Endodermal cell (in vitro differentiated cells): ENCODE measurements at regions not wholly inside any gene's neighbourhood (a gene's known extent, or its start where the extent isn't known, plus 50 kb on each side); places are given as distances from the start of the nearest gene placed in this dataset.

Experiments used
- DNase-seq: peaks from one replicate; pipeline ENCODE4 v3.0.0-alpha.2; 2017
- H3K27ac ChIP-seq: 2 replicates; pipeline ENCODE4 v1.5.1; 2013; ENCODE audit warnings: mild to moderate bottlenecking, low read depth, low read length, moderate library complexity
- H3K27me3 ChIP-seq: 2 replicates; pipeline ENCODE4 v1.6.1; 2013; ENCODE audit warnings: mild to moderate bottlenecking, low read length, moderate library complexity; ENCODE audit not compliant: insufficient read depth, control insufficient read depth, poor library complexity, severe bottlenecking
- H3K36me3 ChIP-seq: 2 replicates; pipeline ENCODE4 v1.7.0; 2013; ENCODE audit warnings: mild to moderate bottlenecking, low read length, moderate library complexity; ENCODE audit not compliant: control insufficient read depth, insufficient read depth
- H3K4me1 ChIP-seq: one replicate; pipeline ENCODE4 v1.7.0; 2013; ENCODE audit warnings: low read length; ENCODE audit not compliant: control insufficient read depth, insufficient read depth
- H3K4me3 ChIP-seq: 2 replicates; pipeline ENCODE4 v1.5.1; 2013; ENCODE audit warnings: mild to moderate bottlenecking, low read length, moderate library complexity
- H3K9ac ChIP-seq: 2 replicates; pipeline ENCODE4 v1.6.1; 2013; ENCODE audit warnings: mild to moderate bottlenecking, low read length, moderate library complexity; ENCODE audit not compliant: poor library complexity, severe bottlenecking; ENCODE audit errors: extremely low read depth
- H3K9me3 ChIP-seq: 2 replicates; pipeline ENCODE4 v1.6.1; 2013; ENCODE audit warnings: mild to moderate bottlenecking, low read length, moderate library complexity; ENCODE audit not compliant: control insufficient read depth
- H3K27ac Mint-ChIP-seq: 2 replicates; pipeline ENCODE4 v1.8.0; 2020; ENCODE audit warnings: mixed read lengths
- H3K27me3 Mint-ChIP-seq: 2 replicates; pipeline ENCODE4 v1.8.0; 2021; ENCODE audit warnings: mild to moderate bottlenecking, mixed read lengths; ENCODE audit not compliant: insufficient read depth
- H3K36me3 Mint-ChIP-seq: 2 replicates; pipeline ENCODE4 v1.8.0; 2020; ENCODE audit warnings: low read depth, mixed read lengths
- H3K4me1 Mint-ChIP-seq: 2 replicates; pipeline ENCODE4 v1.8.0; 2020; ENCODE audit warnings: mixed read lengths
- H3K4me3 Mint-ChIP-seq: 2 replicates; pipeline ENCODE4 v1.8.0; 2020; ENCODE audit warnings: mild to moderate bottlenecking, moderate library complexity, mixed read lengths
- H3K9me3 Mint-ChIP-seq: 2 replicates; pipeline ENCODE4 v1.8.0; 2020; ENCODE audit warnings: mild to moderate bottlenecking, mixed read lengths
- WGBS, 2 experiments: methylation state at CpG; one replicate each; pipeline versions ENCODE4 v1.1.5 to v1.1.7; 2013; ENCODE audit warnings: missing lambda C conversion rate in 2 of 2, mixed read lengths in 1 of 2; ENCODE audit not compliant: insufficient coverage in 1 of 2, insufficient read length in 1 of 2; 5-methylcytosine and 5-hydroxymethylcytosine counted together
- TF ChIP-seq, protein P1 (sequence below): fragments of 200-600 bp; sonication (generic); conservative IDR thresholded peaks from 2 replicates; pipeline ENCODE4 v1.5.0; 2021; ENCODE audit warnings: antibody characterized with exemption, mild to moderate bottlenecking

DNA sequence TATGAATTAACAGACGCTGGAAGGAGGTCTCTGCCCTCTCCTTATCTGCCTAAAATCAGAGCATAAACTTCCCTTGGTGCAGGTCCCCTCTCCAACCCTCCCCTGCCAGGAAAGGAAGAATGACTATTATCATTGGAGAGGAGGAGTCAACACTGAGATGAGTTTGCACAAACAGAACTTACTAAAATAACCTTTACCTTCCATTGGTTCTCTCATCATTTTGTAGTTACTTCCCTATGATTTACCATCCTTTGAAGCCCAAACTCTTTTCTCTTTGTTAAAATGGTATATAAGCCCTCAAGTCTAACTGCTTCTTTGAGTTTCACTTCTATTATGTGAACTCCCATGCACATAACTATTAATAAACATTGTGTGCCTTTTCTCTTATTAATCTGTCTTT, 64.2 kb upstream of the EEA1 start:
- Histone ChIP-seq H3K27me3 (no peaks in the 10 kb centered on the region), H3K9ac (no peak overlapping the region), H3K36me3 (no peaks in the 10 kb centered on the region), H3K4me3 (peak overlapping the region; percentile 45), H3K4me1 (no peaks in the 10 kb centered on the region), H3K9me3 (peaks cover 16% of the 10 kb centered on the region), H3K27ac (no peak overlapping the region)
- no peak overlapping the region for H3K4me3 Mint-ChIP-seq
- no peaks in the 10 kb centered on the region for H3K27me3 Mint-ChIP-seq
- no peaks in the 10 kb centered on the region for H3K36me3 Mint-ChIP-seq
- H3K27ac Mint-ChIP-seq: no peak overlapping the region
- DNase-seq: no peak
- WGBS, 2 experiments: 100% methylated on average over 1 of the region's 1 CpG; no CpG with 5 or more reads in 1 of the 2 experiments
- H3K4me1 Mint-ChIP-seq: peaks cover 7% of the 10 kb centered on the region
- TF ChIP-seq, protein P1, sequence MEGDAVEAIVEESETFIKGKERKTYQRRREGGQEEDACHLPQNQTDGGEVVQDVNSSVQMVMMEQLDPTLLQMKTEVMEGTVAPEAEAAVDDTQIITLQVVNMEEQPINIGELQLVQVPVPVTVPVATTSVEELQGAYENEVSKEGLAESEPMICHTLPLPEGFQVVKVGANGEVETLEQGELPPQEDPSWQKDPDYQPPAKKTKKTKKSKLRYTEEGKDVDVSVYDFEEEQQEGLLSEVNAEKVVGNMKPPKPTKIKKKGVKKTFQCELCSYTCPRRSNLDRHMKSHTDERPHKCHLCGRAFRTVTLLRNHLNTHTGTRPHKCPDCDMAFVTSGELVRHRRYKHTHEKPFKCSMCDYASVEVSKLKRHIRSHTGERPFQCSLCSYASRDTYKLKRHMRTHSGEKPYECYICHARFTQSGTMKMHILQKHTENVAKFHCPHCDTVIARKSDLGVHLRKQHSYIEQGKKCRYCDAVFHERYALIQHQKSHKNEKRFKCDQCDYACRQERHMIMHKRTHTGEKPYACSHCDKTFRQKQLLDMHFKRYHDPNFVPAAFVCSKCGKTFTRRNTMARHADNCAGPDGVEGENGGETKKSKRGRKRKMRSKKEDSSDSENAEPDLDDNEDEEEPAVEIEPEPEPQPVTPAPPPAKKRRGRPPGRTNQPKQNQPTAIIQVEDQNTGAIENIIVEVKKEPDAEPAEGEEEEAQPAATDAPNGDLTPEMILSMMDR: no peak
- H3K9me3 Mint-ChIP-seq: peaks cover 15% of the 10 kb centered on the region

DNA sequence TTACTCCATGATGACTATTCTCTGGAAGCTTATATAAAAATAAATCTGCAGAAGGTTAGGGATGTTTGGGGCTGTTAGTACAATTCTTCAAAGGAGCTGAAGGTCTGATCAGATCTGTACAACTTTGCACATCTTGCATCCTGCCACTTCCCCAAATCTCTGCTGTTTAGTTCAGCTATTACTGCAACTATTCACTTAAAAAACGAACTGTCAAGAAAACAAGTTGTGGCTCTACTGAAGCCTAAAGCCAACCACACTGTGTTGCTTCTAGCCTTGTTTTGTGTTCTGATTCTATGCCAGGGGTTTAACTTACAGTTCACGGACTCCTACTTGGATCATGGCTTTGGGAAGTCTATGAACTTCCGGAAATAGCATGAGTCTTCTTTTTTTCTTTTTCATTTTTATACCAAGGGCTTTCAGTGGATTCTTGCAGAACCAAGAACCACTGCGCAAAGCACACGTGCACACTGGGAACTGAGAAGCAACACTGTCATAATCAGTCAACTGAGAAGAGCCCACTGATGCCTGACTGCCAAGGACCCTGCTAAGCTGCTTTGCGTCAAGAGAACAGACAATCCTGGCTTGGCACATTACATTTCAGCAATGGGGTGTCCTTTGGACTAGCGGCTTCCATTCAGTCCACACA, 66.3 kb upstream of the EEA1 start:
- Histone ChIP-seq H3K9me3 (peaks cover 16% of the 10 kb centered on the region), H3K27me3 (no peaks in the 10 kb centered on the region), H3K9ac (no peak overlapping the region), H3K36me3 (no peaks in the 10 kb centered on the region), H3K4me1 (no peaks in the 10 kb centered on the region), H3K27ac (no peak overlapping the region), H3K4me3 (no peak overlapping the region)
- peaks cover 17% of the 10 kb centered on the region for H3K9me3 Mint-ChIP-seq
- no peak for DNase-seq
- no peak overlapping the region for H3K4me3 Mint-ChIP-seq
- no peak overlapping the region for H3K27ac Mint-ChIP-seq
- no peaks in the 10 kb centered on the region for H3K27me3 Mint-ChIP-seq
- peaks cover 2% of the 10 kb centered on the region for H3K36me3 Mint-ChIP-seq
- H3K4me1 Mint-ChIP-seq: peaks cover under 1% of the 10 kb centered on the region
- 94 to 98% methylated on average over 5 to 7 of the region's 7 CpGs for WGBS, 2 experiments
- TF ChIP-seq, protein P1: no peak

DNA sequence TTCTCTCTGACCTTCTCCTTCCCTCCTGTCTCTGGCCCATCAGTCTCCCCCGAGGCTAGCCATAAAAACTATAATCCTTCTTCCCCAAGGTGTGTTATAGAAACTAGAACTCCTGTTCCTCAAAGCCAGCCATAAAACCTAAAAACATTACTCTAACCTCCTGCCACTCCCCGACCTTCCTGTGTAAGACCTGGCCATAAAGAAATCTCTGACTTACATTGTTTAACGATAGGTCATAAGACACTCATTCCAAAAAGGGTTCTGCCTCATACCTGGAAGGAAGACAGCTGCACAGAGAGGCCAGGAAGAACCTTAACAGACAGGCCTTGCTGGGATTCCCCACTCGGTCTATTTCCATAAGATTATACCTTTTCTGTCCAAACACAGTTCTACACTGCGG, 70.9 kb upstream of the EEA1 start:
- Mint-ChIP-seq H3K4me3 (no peak overlapping the region), H3K27ac (no peak overlapping the region), H3K27me3 (no peaks in the 10 kb centered on the region), H3K36me3 (peaks cover 2% of the 10 kb centered on the region), H3K4me1 (peaks cover 30% of the 10 kb centered on the region), H3K9me3 (peaks cover 3% of the 10 kb centered on the region)
- no peak overlapping the region for H3K27ac ChIP-seq
- DNase-seq: no peak
- H3K36me3 ChIP-seq: no peaks in the 10 kb centered on the region
- TF ChIP-seq, protein P1: no peak
- no peak overlapping the region for H3K9ac ChIP-seq
- peaks cover 16% of the 10 kb centered on the region for H3K4me1 ChIP-seq
- H3K4me3 ChIP-seq: no peak overlapping the region
- WGBS, 2 experiments: 93 to 100% methylated on average over 3 to 5 of the region's 5 CpGs
- no peaks in the 10 kb centered on the region for H3K27me3 ChIP-seq
- no peaks in the 10 kb centered on the region for H3K9me3 ChIP-seq
